Stimulated activated CD4-positive, alpha-beta T cell treated with anti-CD3 and anti-CD28 coated beads, Interleukin-12 subunit alpha, Interleukin-12 subunit beta, amount 100 ng/mL, for 4 hours (primary cell): ENCODE measurements at regions not wholly inside any gene's neighbourhood (a gene's known extent, or its start where the extent isn't known, plus 50 kb on each side); places are given as distances from the start of the nearest gene placed in this dataset.
A peak's percentile ranks its signal among the peaks of the same experiment; 100 is the strongest.

ENCODE experiments used
- DNase-seq: peaks from one replicate; pipeline ENCODE4 v3.0.0-alpha.2; 2020

DNA sequence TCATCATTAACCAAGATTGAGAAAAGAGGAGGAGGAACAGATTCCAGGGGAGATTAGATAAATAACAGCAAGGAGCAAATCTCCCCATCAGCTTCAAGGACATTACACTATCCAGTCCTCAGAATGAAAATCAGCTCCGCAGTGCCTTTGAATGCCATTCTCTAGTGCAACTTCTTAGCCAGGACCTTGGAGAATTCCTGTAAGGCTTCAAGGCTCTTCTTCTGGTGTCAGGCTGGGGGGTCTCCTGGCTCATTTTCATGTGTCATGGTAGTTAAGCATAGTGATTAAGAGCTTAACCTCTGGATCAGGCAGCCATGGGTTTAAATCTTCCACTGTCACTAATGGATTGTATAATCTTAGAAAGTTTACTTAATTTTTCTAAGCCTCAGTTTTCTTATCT is 137.3 kb upstream of the CCL2 start:
- no peak for DNase-seq

DNA sequence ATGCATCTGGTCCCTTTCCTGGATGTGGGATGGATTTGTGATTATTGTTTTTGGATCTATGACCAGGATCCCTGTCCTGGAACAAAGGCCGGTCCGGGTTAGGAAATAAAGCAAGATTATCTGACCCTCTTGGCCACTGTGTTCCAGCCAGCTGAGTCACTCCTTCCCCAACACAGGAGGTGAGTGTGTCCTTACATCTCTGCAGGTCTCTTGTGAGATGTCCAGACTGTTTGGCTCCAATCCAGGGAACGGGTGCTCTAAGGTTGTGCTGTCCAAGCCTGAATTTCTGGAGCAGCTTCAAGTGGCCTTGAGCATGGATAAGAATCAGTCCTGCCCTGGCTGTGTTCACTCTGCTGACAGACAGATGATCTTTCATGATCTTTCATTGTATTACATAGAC is 136.5 kb upstream of the CCL2 start:
- no peak for DNase-seq

DNA sequence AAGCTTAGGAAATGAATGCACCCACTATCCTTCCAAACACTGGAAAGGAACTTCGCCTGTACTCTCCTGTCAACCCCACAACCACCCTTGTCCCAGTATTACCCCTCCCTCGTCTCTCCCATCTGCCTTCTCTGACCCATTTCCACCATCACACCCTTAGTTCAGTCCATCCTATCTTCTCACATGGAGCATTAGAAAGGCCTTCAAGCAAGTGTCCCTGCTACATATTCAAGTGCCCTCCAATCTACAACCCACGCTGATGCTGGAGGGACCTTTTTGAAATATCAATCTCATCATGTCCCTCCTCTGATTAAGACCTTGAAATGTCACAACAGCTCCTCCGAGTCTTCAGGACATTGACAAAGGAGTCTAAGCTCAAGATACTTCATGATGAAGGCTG is 133.8 kb upstream of the CCL2 start:
- DNase-seq, result no peak

DNA sequence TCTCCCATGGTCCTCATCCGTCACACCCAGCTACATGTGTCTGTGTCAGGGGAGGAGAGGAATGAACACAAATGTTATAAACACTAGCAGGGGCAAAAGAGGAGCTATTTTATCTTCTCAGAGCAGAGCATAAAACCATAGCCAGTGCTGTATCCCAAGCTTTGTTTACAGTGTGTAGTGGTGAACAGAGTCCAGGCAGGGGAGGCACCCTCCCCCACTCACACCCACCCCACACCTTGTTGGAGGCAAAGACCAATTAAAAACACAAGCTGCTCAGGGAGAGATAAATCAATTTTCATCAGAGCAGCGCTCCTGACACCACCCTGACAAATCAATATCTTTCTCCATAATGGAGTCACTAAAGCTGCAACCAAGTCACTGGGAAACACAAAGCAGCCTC is 132.6 kb upstream of the CCL2 start:
- no peak for DNase-seq

DNA sequence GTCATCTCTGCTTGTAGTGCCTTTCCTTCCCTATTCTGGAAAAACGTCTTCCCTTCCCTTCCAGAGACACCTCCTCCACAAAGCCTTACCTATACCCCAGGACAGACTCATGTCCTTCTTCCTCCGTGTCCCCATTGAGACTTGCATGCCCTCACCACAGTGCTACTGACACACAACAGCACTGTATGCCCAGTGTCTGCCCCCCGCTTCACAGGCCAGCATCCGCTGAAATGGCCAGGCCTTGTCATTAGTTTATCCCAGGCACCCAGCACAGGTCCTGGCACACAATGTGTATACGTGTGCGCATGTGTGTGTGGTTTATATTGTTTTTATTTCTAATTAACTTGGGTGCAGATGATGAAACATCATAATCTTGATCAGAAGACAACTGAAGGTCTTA is 130.1 kb upstream of the CCL2 start:
- DNase-seq, result no peak

DNA sequence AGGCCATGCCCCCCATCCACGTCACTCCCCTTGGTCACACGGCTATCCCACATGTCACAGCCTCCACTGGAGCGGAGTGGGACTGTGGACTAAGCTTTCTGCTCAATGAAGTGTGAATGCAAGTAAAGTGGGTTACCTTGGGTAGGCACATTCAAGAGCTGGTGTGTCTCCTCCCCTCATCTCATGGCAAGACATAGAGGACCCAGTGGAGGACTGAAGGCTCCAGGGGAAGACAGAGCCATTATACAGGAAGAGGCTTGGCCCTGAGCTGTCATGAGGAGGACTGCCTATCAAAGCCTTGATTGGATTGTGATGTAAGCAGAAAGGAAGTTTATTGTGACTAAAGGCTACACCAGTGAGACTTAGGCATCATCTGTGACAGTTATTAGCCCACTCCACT is 129.2 kb upstream of the CCL2 start:
- DNase-seq, result no peak

DNA sequence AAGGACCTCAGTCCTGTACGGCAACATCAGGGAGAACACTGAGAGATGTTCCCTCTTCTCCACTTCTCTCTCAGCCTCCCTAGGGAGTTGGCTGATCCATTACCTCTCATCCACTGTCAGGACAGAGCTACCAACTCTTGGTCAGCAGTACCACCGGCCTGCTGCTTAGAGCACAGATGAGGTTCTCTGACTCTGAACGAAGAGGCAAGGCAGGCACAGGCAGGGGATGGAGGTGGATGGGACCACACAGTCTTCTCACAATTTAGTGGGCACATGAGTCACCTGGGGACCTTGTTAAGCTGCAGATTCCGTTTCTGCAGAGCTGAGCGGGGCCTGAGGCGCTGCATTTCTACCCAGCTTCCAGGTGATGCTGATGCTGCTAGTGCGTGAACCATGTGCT is 128.6 kb upstream of the CCL2 start:
- no peak for DNase-seq

DNA sequence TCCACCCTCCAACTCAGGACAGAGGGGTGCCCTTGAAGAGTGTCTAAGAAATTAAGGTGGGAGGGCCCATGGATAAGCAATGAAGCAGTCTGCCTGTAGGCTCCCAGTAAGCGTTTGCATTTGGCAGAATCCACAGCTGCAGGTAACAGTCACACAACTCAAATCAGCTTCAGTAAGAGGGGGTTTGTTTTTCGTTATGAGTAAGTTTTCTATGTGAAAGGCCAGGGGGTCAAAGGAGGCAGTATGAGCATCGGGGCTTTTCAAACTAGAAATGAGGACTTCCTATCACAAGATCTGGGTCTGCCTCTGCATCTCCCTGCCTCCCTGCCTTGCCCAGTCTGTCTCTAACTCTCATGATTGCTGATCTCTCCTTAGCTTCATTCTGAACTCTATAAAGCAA is 128.1 kb upstream of the CCL2 start:
- DNase-seq, result no peak

DNA sequence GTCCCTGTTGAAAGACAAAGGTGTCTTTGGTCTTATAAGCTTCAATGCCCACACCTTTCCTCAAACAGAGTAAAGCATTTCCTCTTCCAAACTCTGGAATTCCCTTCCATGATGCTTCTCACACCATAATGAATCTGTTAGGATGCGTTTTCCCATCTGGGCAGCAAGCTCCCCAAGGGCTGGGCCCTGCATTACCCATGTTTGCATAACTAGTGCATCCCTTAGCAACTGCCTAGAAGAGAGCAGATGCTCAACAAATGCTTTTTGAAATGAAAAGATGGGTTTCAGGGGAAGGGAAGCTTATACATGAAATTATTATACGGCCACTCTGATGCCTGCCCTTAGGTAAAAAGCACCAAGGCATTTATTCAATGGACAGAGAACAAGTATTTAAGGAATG is 124.5 kb upstream of the CCL2 start:
- no peak for DNase-seq

DNA sequence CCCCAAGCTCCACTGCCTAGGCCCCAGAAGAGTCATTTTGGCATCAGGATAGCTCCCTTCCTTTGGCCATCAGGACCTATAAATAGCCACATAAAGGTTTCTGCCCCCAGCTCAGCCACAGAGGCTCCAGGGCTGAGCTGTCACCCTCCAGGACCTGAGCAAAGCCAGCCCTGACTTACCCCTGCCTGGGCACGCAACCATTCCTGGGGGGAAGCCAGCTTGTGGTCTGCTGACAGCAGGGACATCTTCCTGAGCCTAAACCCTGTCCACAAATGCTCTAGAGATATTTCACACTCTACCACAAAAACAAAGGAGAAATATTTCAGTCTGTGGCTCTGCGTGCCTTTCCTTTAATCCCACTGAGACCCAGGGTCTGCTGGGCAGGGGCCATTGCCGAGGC is 123.7 kb upstream of the CCL2 start:
- DNase-seq, result no peak

DNA sequence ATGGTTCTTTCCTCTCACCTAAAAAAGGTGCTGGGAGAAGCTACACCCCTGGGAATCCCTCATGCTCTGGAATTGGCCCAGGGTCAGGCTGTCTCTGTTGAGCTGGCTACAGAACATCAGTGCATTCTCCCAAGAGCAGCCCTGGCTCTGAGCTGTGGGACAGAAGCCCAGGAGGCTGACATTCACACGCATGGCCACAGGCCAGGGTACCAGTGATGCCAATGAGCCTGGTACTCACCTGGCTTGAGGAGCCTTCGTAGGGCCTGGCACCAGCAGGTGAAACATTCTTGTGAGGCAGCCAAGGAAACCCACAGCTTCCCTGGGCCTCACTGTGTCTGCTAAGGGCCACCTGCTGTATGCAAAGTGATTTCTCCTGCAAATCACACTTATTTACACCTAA is 121.7 kb upstream of the CCL2 start:
- DNase-seq, result no peak

DNA sequence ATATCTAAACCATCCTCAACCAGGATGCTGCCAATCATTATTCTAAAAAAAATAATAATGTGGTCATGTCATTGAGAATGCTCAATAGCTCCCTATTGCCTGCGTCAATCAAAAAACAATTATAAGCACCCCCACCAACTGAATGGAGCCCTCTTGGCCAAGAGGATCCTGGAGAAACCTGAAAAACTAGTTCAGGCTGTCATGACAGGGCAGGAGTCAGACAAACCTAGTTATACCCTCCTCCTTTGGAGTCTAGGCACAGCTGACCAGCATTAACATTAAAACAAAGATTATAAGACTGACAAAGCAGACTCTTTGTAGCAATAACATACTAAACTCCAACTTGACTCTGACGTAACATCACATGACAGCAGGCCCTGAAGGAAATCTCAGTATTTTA is 119.2 kb upstream of the CCL2 start:
- no peak for DNase-seq

DNA sequence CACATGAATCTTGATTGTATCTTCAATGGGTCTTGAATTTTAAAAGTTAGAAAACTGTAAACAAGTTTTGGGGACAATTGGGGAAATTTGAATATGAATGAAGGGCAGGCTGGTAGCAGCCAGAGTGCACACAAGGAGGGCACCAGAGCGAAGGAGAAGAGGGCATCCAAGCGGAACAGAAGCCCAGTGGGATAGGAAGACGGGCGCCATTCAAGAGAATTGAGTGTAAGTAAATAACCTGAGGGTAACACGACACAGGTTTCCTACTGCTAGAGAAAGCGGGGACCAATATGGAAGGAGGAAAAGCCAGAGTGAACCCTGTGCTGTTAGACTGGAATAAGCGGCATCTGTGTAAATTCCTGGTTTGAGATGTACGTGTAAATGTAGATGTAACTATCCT is 115.1 kb upstream of the CCL2 start:
- no peak for DNase-seq

DNA sequence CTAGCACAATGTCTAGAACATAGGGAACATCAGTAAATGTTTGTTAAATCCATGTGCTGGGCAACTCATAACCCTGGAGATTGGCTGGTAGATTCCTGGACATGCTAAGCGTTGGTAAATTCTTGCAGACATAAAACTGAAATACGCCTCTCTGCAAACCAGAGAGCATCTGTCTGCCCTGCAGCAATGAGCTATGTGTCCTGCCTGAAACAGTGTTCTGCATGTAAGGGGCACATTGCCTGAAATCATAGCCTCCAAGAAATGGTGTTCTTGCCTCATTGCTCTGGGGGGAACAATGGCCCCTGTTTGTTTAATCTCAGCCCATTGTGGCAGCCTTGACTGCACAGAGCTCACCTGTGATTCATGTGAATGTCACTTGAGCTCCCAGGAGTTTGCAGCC is 113.5 kb upstream of the CCL2 start:
- no peak for DNase-seq

DNA sequence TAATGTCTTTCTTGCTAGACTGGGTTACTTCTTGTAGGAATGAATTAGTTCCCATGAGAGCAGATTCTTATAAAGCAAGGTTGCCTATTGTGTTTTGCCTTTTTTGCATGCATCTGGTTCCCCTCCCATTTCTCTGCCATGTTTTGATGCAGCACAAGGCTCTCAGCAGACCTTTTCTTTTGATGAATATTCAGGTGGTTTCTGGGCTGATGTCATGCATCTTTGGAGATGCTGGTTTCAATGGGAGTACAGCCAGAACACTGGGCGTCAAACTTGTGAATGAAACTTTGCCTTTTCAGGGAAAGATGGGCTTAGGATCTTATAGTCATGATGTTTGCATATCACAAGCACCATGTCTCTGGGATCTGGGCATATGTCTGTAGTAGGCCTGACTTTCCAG is 111.7 kb upstream of the CCL2 start:
- DNase-seq, result no peak

DNA sequence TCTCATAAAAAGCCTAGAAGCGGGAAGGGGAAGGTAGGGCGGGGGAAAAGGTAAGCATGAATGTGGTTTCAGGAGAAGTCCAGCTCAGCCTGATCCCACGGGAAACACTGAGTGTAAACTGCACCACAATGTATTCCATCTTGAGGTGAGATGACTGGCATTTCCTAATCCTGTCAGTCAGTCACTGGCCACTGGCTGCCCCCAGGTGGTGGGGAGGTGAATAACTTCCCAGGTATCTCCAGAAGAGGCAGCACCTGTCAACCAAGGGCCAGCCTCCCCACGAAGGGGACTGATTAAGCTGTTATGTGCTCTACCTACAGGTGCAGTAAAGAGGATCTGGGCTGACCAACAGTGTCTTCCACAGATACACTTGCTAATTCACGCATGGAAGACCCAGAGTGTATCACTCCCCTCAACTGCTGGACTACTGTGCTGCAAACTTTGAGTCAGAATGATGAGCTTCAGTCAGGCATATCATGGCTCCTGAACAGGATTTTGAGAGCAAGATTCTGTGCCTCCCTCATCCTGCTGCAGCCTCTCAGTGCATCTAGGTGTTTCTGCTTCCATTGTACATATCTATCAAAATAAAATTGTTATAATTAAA is 108.5 kb upstream of the CCL2 start:
- DNase-seq, result peak; percentile 20

DNA sequence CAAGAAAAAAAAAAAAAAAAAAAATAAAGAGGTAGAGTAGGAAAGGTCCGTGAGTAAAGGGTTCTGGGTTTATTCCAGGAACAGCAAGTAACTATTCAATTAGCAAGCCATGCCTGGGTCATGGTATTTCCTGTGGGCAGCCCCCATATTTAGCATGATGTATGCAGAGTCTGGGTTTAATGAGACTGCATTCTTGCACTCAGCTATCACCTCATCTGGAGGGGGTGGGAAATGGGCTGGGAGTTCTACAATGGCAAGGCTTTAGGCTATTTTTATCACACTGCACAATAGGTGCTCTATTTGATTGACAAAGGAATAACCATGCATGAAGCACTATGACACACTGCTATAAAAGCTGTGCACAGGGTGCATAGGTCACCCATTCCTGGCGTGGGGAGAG is 104.0 kb upstream of the CCL2 start:
- no peak for DNase-seq

DNA sequence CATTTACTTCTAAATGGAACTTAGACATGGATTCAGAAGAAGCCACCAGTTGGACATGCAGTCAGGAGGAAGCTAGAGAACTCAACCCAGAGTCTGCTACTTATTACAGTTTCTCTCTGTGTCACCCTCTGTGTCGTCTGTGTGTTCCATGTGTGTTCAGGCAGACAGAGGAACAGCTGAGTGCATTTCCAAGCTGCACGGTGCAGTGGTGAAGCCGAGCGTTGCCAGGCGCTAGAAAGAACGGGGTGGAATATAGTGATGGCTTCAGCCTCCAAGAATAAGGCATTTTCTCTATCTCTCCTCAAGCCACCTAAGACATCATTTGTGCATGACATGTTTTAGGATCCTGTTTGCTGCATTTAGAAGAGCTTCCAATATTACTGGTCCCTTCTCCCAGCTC is 101.1 kb upstream of the CCL2 start:
- DNase-seq, result no peak

DNA sequence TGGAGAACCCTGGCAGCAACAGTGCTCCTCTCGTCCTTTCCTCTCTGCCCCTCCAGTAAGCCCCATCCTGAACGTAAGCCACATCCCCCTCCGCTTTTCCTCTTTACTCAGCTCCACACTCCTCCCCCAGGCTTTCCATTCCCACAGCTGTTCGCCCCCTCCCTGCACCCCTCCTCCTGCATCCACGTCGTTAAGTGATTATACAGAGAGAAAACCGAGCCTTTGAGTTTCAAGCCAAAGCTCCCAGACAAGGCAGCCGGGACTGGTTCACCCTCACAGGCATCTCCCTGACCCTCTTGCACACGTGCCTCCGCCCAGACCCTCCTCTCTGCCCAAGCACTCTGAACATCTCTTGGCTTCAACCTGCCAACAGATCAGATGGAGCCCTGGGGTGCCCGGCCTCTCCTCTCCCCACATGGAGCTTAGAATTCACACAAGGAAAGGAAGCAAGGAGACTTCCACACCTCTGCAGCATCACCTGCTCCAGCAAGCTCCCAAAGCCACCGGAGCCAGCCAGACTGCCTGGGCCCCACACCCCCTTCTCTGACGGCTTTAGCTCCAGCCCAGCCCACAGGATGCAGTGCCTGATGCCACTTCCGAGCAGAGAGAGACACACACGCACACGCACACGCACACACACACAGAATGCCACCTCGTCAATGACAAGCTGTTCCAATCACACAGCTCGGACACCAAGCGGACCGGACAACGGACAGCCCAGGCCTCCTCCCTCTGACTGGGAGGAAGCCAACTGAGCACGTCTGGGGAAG is 99.9 kb upstream of the CCL2 start:
- no peak for DNase-seq

DNA sequence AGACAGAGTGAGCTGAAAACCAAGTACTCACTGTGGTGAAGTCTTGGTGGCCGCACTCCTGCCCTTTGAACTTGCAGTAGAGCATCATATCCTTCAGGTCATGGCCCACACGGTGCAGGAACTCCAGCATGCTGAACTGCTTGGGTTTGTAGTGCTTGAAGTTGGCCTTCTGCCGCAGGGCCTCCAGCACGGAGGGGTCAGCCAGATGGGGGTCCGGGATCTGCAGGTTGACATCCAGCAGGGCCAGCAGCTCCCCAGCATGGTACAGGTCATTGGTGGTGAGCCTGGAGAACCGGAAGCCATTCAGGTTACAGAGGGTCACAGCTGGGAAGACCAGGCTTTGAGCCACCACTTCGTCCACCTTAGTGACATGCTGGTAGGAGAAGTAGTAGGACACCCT is 99.1 kb upstream of the CCL2 start:
- DNase-seq, result no peak

DNA sequence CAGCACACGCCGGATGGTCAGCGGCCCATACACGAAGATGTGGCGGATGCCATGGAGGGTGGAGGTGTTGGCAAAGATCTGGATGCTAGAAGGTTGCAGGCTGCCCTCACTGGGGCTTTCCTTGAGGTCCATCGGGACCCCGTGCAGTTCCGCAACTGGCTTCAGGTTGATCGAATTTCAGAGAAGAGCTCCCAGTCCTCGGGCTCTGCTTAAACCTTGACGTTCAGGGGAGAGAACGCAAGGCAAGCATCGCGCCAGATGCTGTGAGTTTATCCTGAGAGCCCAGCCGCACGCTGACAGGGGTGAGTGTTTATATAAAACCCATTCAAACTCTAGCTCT is 98.7 kb upstream of the CCL2 start:
- DNase-seq, result no peak

DNA sequence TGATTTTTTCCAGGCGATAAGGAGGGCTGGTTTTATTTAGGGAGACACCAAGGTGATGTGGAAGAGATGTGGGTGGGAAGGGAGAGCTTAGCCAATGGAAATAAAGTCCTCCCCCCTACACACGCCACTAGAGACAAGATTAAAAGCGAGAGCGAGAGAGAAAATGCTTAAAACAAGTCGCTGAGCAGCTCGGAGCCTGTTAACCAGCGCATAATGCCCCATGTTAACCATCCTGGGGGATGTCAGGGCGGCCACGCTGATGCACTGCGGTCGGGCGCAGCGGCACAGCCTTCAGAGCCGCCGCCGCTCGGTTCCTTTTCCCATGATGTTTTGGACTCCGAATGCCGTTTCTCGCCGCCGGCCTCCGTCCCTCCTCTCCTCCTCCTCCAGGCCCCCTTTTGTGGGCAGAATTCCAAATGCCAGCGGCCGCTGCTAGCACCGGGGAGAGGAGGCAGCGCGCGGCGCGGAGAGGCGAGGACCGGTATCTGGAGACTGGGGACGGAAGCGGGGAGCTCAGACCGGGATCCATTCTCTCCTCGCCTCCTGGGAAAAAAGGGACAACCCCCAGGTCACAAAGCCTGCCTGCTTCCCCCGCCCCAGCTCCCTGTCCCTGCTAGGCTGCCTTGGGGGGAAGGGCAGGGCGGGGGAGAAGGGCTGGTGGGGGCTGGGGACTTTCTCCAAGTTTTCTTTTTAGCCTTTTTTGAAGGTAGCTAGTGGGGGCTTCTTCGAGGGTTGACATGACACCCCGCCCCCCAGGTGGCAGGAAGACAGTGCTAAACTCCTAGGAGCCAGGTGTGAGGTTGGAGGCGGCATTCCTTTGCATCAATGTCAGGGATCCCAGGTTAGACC is 98.1 kb upstream of the CCL2 start:
- DNase-seq, result no peak

DNA sequence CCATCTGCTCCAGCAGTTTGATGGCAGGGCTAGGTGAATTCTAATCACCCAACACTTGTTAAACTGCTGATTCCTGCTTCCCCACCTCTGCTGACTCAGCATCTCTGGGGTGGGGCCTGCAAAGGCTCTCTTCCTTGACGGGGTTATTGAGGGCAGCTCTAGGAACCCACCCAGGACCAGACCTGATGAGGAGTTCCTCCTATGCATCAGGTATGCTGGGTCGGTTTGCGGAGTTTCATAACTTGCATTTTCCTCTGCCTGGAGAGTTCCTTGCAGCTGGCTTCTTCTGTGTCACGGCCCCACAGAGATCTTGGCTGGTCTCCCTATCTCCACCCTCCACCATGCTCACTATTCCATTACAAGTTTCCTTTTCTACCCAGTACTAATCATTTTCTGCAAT is 93.4 kb upstream of the CCL2 start:
- no peak for DNase-seq

DNA sequence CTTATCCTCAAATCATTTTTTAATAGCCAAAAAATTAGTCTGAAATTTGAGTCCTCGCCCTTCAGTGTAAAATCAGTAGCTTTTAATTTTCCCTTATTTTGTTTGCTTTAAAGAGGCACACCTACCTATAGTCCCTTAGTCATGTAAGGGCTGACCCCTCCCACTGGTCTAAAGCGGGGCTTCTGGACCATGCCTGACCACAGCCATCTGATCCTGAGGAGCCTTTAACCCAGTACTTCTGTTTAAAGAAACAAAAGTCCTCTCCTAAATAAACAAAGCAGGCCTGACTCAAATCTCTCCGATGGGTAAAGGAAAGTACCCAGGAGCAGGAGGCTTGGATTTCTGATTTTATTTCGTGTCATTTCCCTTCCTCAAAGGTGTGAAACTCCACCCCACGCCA is 92.0 kb upstream of the CCL2 start:
- DNase-seq, result no peak
